ENCODE measurements at regions not wholly inside any gene's neighbourhood (a gene's known extent, or its start where the extent isn't known, plus 50 kb on each side); places are given as distances from the start of the nearest gene placed in this dataset.

GRCh38 chr5:166507810-166508425 is 1783.5 kb upstream of the WWC1 start:
- Histone ChIP-seq H3K27ac (no peak overlapping the region), H3K36me3 (no peaks in the 10 kb centered on the region), H3K4me3 (no peak overlapping the region), H3K4me1 (no peaks in the 10 kb centered on the region), H3K9me3 (peaks cover 0 to 25% (median 0%) of the 10 kb centered on the region in 8 donors), H3K27me3 (replicated peaks in 1 of 7) (no peaks in the 10 kb centered on the region)
- intact Hi-C loops (cut with DNase I; ENCODE audit: low total_unique reads), result no loop called here
- no peak for TF ChIP-seq CTCF (IDR thresholded peaks at IDR 0.05 in 8 of 11, conservative IDR thresholded peaks at IDR 0.05 in 3 of 11)
- no peak for TF ChIP-seq POLR2AphosphoS5 (IDR thresholded peaks at IDR 0.05)
- no peak for TF ChIP-seq POLR2A (IDR thresholded peaks at IDR 0.05)
- DNase-seq, result no peak
- WGBS, 5 donors, result 68 to 83% (median 77%) methylated on average over 2 of the region's 2 CpGs

- TF ChIP-seq CTCF (IDR thresholded peaks at IDR 0.05 in 8 of 11, conservative IDR thresholded peaks at IDR 0.05 in 3 of 11), result no peak
- no peak for TF ChIP-seq POLR2AphosphoS5 (IDR thresholded peaks at IDR 0.05)
- TF ChIP-seq POLR2A (IDR thresholded peaks at IDR 0.05), result no peak
- Histone ChIP-seq H3K4me1 (no peaks in the 10 kb centered on the region), H3K27ac (no peak overlapping the region), H3K9me3 (peaks cover 0 to 28% (median 0%) of the 10 kb centered on the region in 8 donors), H3K27me3 (replicated peaks in 1 of 7) (no peaks in the 10 kb centered on the region), H3K4me3 (no peak overlapping the region), H3K36me3 (no peaks in the 10 kb centered on the region)
- DNase-seq, result no peak
- intact Hi-C loops (cut with DNase I; ENCODE audit: low total_unique reads), result no loop called here
- 58 to 68% (median 63%) methylated on average over 3 of the region's 3 CpGs for WGBS, 5 donors
Measured at GRCh38 chr5:166509085-166509484, 1782.4 kb upstream of the WWC1 start.

GRCh38 chr5:166517976-166518375 is 1773.5 kb upstream of the WWC1 start:
- no peak overlapping the region for H3K27ac ChIP-seq
- no peak for DNase-seq
- H3K9me3 ChIP-seq, result peaks cover 0 to 8% (median 0%) of the 10 kb centered on the region in 8 donors
- H3K4me1 ChIP-seq, result no peaks in the 10 kb centered on the region
- H3K4me3 ChIP-seq, result no peak overlapping the region
- H3K36me3 ChIP-seq, result no peaks in the 10 kb centered on the region
- 69 to 86% (median 73%) methylated on average over 5 of the region's 5 CpGs for WGBS, 5 donors
- intact Hi-C loops (cut with DNase I; ENCODE audit: low total_unique reads), result no loop called here
- no peaks in the 10 kb centered on the region for H3K27me3 ChIP-seq (replicated peaks in 1 of 7)
- no peak for TF ChIP-seq POLR2AphosphoS5 (IDR thresholded peaks at IDR 0.05)
- TF ChIP-seq POLR2A (IDR thresholded peaks at IDR 0.05), result no peak
- TF ChIP-seq CTCF (IDR thresholded peaks at IDR 0.05 in 8 of 11, conservative IDR thresholded peaks at IDR 0.05 in 3 of 11), result no peak

GRCh38 chr5:166523206-166523605 is 1768.2 kb upstream of the WWC1 start:
- no peaks in the 10 kb centered on the region for H3K4me1 ChIP-seq
- intact Hi-C loops (cut with DNase I; ENCODE audit: low total_unique reads), result no loop called here
- TF ChIP-seq POLR2A (IDR thresholded peaks at IDR 0.05) (no peak), POLR2AphosphoS5 (IDR thresholded peaks at IDR 0.05) (no peak), CTCF (IDR thresholded peaks at IDR 0.05 in 8 of 11, conservative IDR thresholded peaks at IDR 0.05 in 3 of 11) (no peak)
- H3K27me3 ChIP-seq (replicated peaks in 1 of 7), result no peaks in the 10 kb centered on the region
- H3K9me3 ChIP-seq, result peaks cover 0 to 6% (median 3%) of the 10 kb centered on the region in 8 donors
- DNase-seq, result no peak
- H3K4me3 ChIP-seq, result no peak overlapping the region
- H3K36me3 ChIP-seq, result no peaks in the 10 kb centered on the region
- 74 to 92% (median 87%) methylated on average over 2 of the region's 2 CpGs for WGBS, 5 donors
- no peak overlapping the region for H3K27ac ChIP-seq
